GM12878 (cell line): ENCODE measurements at regions not wholly inside any gene's neighbourhood (a gene's known extent, or its start where the extent isn't known, plus 50 kb on each side); places are given as distances from the start of the nearest gene placed in this dataset.

Source experiments
- ATAC-seq: fragments of 200-7000 bp; cut with Tn5 transposase; 3 replicates; pipeline ENCODE4 v1.9.1; 2020; ENCODE audit warnings: mild to moderate bottlenecking, moderate library complexity
- BruUV-seq: library from RNA; stranded (reverse); fragments of 400-500 nt; replicated peaks from 2 replicates; lab custom pipeline; 2021; lab: Mats Ljungman, UMichigan
- CTCF ChIA-PET: fragments of 300-600 bp; sonication (Branson Sonifier 250); formaldehyde crosslinking; extraction: SDS; loops from one replicate; lab custom pipeline; 2021; ENCODE audit warnings: inconsistent platforms; lab: Yijun Ruan, JAX
- POLR2A ChIA-PET: fragments of 350-600 bp; formaldehyde crosslinking; extraction: SDS; loops from one replicate; lab custom pipeline; 2021; ENCODE audit warnings: inconsistent platforms; lab: Charles Lee
- RAD21 ChIA-PET: fragments of 300-600 bp; sonication (Branson Sonifier 250); formaldehyde crosslinking; loops from one replicate; lab custom pipeline; 2023; ENCODE audit warnings: antibody characterized with exemption; ENCODE audit not compliant: unreplicated experiment; lab: Charles Lee
- SMC1A ChIA-PET: fragments of 300-600 bp; sonication (Branson Sonifier 250); formaldehyde crosslinking; loops from one replicate; lab custom pipeline; 2023; ENCODE audit not compliant: unreplicated experiment, uncharacterized antibody; lab: Charles Lee
- DNase-seq: peaks from one replicate; pipeline ENCODE4 v3.0.0-alpha.2; 2011; ENCODE audit warnings: low read depth, low spot score
- FAIRE-seq: peaks from 3 replicates; lab custom pipeline; 2011; peaks lifted over from hg19 to GRCh38; lab: Jason Lieb, UNC
- H2AFZ ChIP-seq: 2 replicates; pipeline ENCODE4 v1.6.0; 2011; ENCODE audit warnings: low read depth, low read length, control low read depth; ENCODE audit not compliant: control insufficient read depth
- H3K27ac ChIP-seq: 2 replicates; pipeline ENCODE4 v1.5.1; 2011; ENCODE audit warnings: control low read depth; ENCODE audit not compliant: control insufficient read depth, insufficient read depth
- H3K27me3 ChIP-seq, 2 experiments: replicated peaks in 1 of 2; 2 replicates each; pipeline versions ENCODE4 v1.6.0 to v1.6.1; 2011; ENCODE audit warnings: low read length in 1 of 2; ENCODE audit not compliant: control insufficient read depth in 2 of 2, insufficient read depth in 2 of 2
- H3K36me3 ChIP-seq, 2 experiments: 2 replicates each; pipeline ENCODE4 v1.5.1; 2011; ENCODE audit warnings: low read length in 1 of 2; ENCODE audit not compliant: control insufficient read depth in 2 of 2, insufficient read depth in 2 of 2
- H3K4me1 ChIP-seq: 2 replicates; pipeline ENCODE4 v1.6.1; 2011; ENCODE audit warnings: mild to moderate bottlenecking, low read length, moderate library complexity, mixed read lengths; ENCODE audit not compliant: control insufficient read depth, insufficient read depth
- H3K4me2 ChIP-seq: 2 replicates; pipeline ENCODE4 v1.6.0; 2011; ENCODE audit warnings: control low read depth; ENCODE audit not compliant: control insufficient read depth, insufficient read depth
- H3K4me3 ChIP-seq: fragments of 200-600 bp; sonication (generic); 2 replicates; pipeline ENCODE4 v1.5.1; 2016
- H3K79me2 ChIP-seq: 2 replicates; pipeline ENCODE4 v1.6.0; 2011; ENCODE audit warnings: low read length; ENCODE audit not compliant: control insufficient read depth, insufficient read depth
- H3K9ac ChIP-seq: 2 replicates; pipeline ENCODE4 v1.8.0; 2011; ENCODE audit warnings: low read length, control low read depth, mixed read lengths; ENCODE audit not compliant: control insufficient read depth, insufficient read depth
- H3K9me3 ChIP-seq: replicated peaks from 3 replicates; pipeline ENCODE4 v1.5.1; 2011; ENCODE audit warnings: mild to moderate bottlenecking, low read length; ENCODE audit not compliant: control insufficient read depth, insufficient read depth
- H4K20me1 ChIP-seq: 2 replicates; pipeline ENCODE4 v1.6.0; 2011; ENCODE audit not compliant: control insufficient read depth, insufficient read depth
- BMI1 ChIP-seq: fragments of 450-650 bp; IDR thresholded peaks from 2 replicates; pipeline ENCODE4 v1.6.1; 2016; ENCODE audit warnings: mild to moderate bottlenecking, moderate library complexity, borderline replicate concordance
- CTCF ChIP-seq, 3 experiments: IDR thresholded peaks in 2 of 3; conservative IDR thresholded peaks in 1 of 3; 2 replicates each; pipeline ENCODE4 v1.5.1; 2011; ENCODE audit warnings: low read depth in 3 of 3, low read length in 3 of 3, mild to moderate bottlenecking in 3 of 3, control low read depth in 2 of 3, moderate library complexity in 2 of 3, inconsistent platforms in 1 of 3, mixed read lengths in 1 of 3; ENCODE audit not compliant: control insufficient read depth in 2 of 3, insufficient read depth in 1 of 3; ENCODE audit errors: extremely low read depth in 1 of 3
- EP300 ChIP-seq, 2 experiments: fragments of 150-350 bp in 1 of 2; IDR thresholded peaks; 2 replicates each; pipeline ENCODE4 v1.6.1; 2011 to 2012; ENCODE audit warnings: low read depth in 2 of 2, low read length in 2 of 2, borderline replicate concordance in 1 of 2, improper control_type of control experiment in 1 of 2, inconsistent platforms in 1 of 2; ENCODE audit not compliant: control insufficient read depth in 1 of 2
- HCFC1 ChIP-seq: fragments of 150-350 bp; IDR thresholded peaks from 2 replicates; pipeline ENCODE4 v1.6.1; 2014; ENCODE audit warnings: low read length
- HDAC2 ChIP-seq: fragments of 200-600 bp; sonication (generic); IDR thresholded peaks from 2 replicates; pipeline ENCODE4 v1.6.1; 2017
- MEF2A ChIP-seq: IDR thresholded peaks from 2 replicates; pipeline ENCODE4 v1.6.1; 2011; ENCODE audit warnings: low read depth, mild to moderate bottlenecking, low read length, moderate library complexity; ENCODE audit not compliant: insufficient read depth
- MTA3 ChIP-seq: IDR thresholded peaks from 2 replicates; pipeline ENCODE4 v1.6.1; 2012; ENCODE audit warnings: low read length, inconsistent platforms, borderline replicate concordance
- NBN ChIP-seq: fragments of 450-650 bp; IDR thresholded peaks from 2 replicates; pipeline ENCODE4 v1.6.1; 2016
- PBX3 ChIP-seq: IDR thresholded peaks from 2 replicates; pipeline ENCODE4 v1.6.1; 2011; ENCODE audit warnings: mild to moderate bottlenecking, low read depth, low read length, moderate library complexity; ENCODE audit not compliant: insufficient replicate concordance
- REST ChIP-seq: IDR thresholded peaks from 2 replicates; pipeline ENCODE4 v1.6.1; 2012; ENCODE audit warnings: mild to moderate bottlenecking, low read depth, low read length
- SPI1 ChIP-seq: IDR thresholded peaks from 2 replicates; pipeline ENCODE4 v1.6.1; 2011; ENCODE audit warnings: low read depth, mild to moderate bottlenecking, low read length, moderate library complexity, borderline replicate concordance; ENCODE audit not compliant: insufficient read depth
- TAF1 ChIP-seq: IDR thresholded peaks from 2 replicates; pipeline ENCODE4 v1.6.1; 2011; ENCODE audit warnings: mild to moderate bottlenecking, low read depth, low read length, borderline replicate concordance
- ZBTB40 ChIP-seq: fragments of 450-650 bp; IDR thresholded peaks from 2 replicates; pipeline ENCODE4 v1.6.1; 2016; ENCODE audit warnings: mild to moderate bottlenecking, moderate library complexity, borderline replicate concordance
- ZNF274 ChIP-seq: IDR thresholded peaks from one replicate; pipeline ENCODE4 v1.8.0; 2011; ENCODE audit not compliant: insufficient read length, insufficient read depth
- WGBS: methylation state at CpG from one replicate; pipeline ENCODE4 v1.1.6; 2016; ENCODE audit warnings: low lambda C conversion rate; ENCODE audit not compliant: insufficient replicate concordance, insufficient coverage; ENCODE audit errors: missing lambda C conversion rate; 5-methylcytosine and 5-hydroxymethylcytosine counted together
- in situ Hi-C: fragments of 300-500 bp; cut with MboI; formaldehyde crosslinking; loops from 9 replicates; pipeline ENCODE4 v1.14.3; 2018; ENCODE audit warnings: mixed read lengths
- intact Hi-C: fragments of 100-400 bp; cut with micrococcal nuclease; formaldehyde crosslinking; loops from one replicate; pipeline ENCODE4 v1.14.2; 2022; ENCODE audit not compliant: unreplicated experiment

GRCh38 chr4:123939621-123940020 is 543.0 kb downstream of the SPRY1 start:
- ChIA-PET RAD21 (no interaction called here), SMC1A (no interaction called here), POLR2A (no interaction called here), CTCF (no interaction called here)
- H4K20me1 ChIP-seq = no peaks in the 10 kb centered on the region
- intact Hi-C loops = no loop called here
- no TSS peak for BruUV-seq
- H3K9me3 ChIP-seq = no peaks in the 10 kb centered on the region
- H3K27me3 ChIP-seq = no peaks in the 10 kb centered on the region
- DNase-seq = no peak
- no peak overlapping the region for H3K4me3 ChIP-seq
- H3K4me1 ChIP-seq = no peaks in the 10 kb centered on the region
- H3K4me2 ChIP-seq = no peak overlapping the region
- in situ Hi-C loops = no loop called here
- H3K79me2 ChIP-seq = no peaks in the 10 kb centered on the region
- WGBS = 0% methylated on average over 1 of the region's 1 CpG
- ATAC-seq = no peak
- H3K36me3 ChIP-seq = no peaks in the 10 kb centered on the region
- H3K9ac ChIP-seq = no peak overlapping the region
- no peak overlapping the region for H3K27ac ChIP-seq
- FAIRE-seq = no peak
- H2AFZ ChIP-seq = no peak overlapping the region
- no peak for TF ChIP-seq SPI1
- no peak for TF ChIP-seq HCFC1
- no peak for TF ChIP-seq CTCF (IDR thresholded peaks at IDR 0.05 in 2 of 3, conservative IDR thresholded peaks at IDR 0.05 in 1 of 3; ENCODE audit: control insufficient read depth in 2 of 3, extremely low read depth in 1 of 3, insufficient read depth in 1 of 3, low read depth in 3 of 3, low read length in 3 of 3)
- TF ChIP-seq MTA3 = no peak
- TF ChIP-seq NBN = no peak
- TF ChIP-seq ZBTB40 = no peak
- no peak for TF ChIP-seq BMI1
- TF ChIP-seq PBX3 = no peak
- no peak for TF ChIP-seq EP300 (IDR thresholded peaks at IDR 0.05; ENCODE audit: borderline replicate concordance in 1 of 2, control insufficient read depth in 1 of 2, low read depth in 2 of 2, low read length in 2 of 2)
- TF ChIP-seq MEF2A = no peak
- TF ChIP-seq ZNF274 = no peak
- TF ChIP-seq TAF1 = no peak
- TF ChIP-seq REST = no peak
- no peak for TF ChIP-seq HDAC2
